Right ventricle myocardium inferior (tissue), 1 donor: ENCODE measurements at regions not wholly inside any gene's neighbourhood (a gene's known extent, or its start where the extent isn't known, plus 50 kb on each side); places are given as distances from the start of the nearest gene placed in this dataset.
"Not testable (repeated sequence)": the region's sequence is repeated elsewhere in the genome, so short reads cannot be mapped to it uniquely, and the experiment has no call there.

ENCODE experiments used
- ATAC-seq: fragments of 200-7000 bp; cut with Tn5 transposase; one replicate; pipeline ENCODE4 v1.9.1; 2020; ENCODE audit warnings: mild to moderate bottlenecking, moderate library complexity
- DNase-seq: peaks from one replicate; pipeline ENCODE4 v3.0.0; 2021; ENCODE audit errors: missing footprints
- intact Hi-C: fragments of 100-400 bp; cut with DNase I; formaldehyde crosslinking; loops from one replicate; pipeline ENCODE4 v1.11.0; 2022
- donor health status: DM: no; HTN: yes; CAD: no; lungs with severe emphysema.

GRCh38 chr2:36173760-36174404 is 181.7 kb upstream of the CRIM1 start:
- intact Hi-C loops, result no loop called here
- no peak for ATAC-seq
- no peak for DNase-seq

GRCh38 chr2:36172824-36173223 is 182.8 kb upstream of the CRIM1 start:
- no peak for ATAC-seq
- DNase-seq, result no peak
- intact Hi-C loops, result no loop called here

GRCh38 chr2:36170805-36171204 is 184.8 kb upstream of the CRIM1 start:
- intact Hi-C loops, result no loop called here
- DNase-seq (no peak), ATAC-seq (no peak)

DNA sequence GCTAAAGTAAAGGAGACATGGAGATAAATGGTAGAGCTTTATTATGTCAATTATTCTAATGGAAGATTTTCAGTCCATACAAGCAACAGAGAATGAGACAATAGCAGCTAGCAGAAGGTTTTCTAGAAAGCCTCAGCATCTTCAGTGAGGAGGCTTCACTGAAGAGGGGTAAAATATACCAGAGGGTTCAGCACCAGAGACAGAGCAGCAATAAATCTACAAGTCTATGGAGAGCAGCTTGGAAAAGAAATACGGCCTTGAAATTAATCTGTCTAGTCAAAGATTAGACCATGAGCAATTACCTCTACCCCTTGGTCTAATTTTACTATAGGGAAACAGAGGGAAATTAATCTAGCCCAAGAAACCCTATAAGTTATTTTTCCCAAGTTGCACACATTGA is 185.7 kb upstream of the CRIM1 start:
- no peak for ATAC-seq
- intact Hi-C loops, result no loop called here

GRCh38 chr2:36168115-36168514 is 187.5 kb upstream of the CRIM1 start:
- no peak for DNase-seq
- intact Hi-C loops, result no loop called here
- no peak for ATAC-seq

More for the DNA sequence above, 185.7 kb upstream of the CRIM1 start:
- no peak for DNase-seq

GRCh38 chr2:36165132-36165531 is 190.4 kb upstream of the CRIM1 start:
- no peak for DNase-seq
- ATAC-seq, result no peak
- intact Hi-C loops, result no loop called here

GRCh38 chr2:36163520-36164254 is 191.9 kb upstream of the CRIM1 start:
- ATAC-seq, result no peak
- intact Hi-C loops, result no loop called here
- DNase-seq, result no peak

DNA sequence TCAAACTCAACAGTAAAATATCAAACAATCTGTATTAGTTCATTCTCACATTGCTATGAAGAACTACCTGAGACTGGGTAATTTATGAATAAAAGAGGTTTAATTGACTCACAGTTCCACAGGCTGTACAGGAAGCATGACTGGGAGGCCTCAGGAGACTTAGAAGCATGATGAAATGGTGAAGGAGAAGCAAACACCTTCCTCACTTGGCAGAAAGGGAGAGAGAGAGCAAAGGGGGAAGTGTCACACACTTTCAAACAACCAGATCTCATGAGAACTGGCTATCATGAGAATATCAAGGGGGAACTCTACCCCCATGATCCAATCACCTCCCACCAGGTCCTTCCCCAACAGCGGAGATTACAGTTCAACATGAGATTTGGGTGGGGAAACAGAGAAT is 198.5 kb upstream of the CRIM1 start:
- intact Hi-C loops, result not testable (repeated sequence)

DNA sequence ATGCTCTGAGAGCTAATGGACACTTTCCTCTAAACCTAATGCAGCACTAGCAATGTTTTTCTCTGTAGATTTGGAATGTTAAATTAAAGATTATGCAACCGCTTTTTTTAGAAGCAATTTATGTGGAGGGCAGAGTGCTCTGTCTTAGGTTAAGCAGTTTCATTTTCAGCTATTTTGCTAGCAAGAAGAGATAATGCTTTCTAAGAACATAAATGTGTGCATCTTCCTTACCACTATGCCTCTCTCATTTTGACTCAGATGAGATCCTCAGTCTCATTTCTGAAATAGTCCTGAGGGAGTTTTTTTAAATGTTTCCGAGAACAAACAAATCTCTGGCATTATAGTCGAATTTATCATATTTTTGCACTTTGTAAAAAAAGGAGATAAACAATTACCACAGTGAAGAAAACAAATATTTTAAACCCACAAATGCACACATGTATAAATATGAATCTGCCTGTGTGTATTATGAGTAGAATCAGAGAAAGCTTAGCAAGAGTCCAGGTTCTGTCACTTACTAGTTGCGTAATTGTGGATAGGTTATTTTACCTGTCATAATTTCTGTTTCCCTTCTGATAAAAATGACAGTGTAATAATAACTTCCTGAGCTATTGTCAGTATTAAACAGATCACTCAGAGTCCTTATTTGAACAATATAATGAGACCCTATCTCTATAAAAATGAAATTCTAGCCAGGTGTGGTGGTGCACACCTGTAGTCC is 207.7 kb upstream of the CRIM1 start:
- intact Hi-C loops, result no loop called here
- ATAC-seq (no peak), DNase-seq (no peak)

More for the DNA sequence above, 198.5 kb upstream of the CRIM1 start:
- ATAC-seq, DNase-seq: not testable (repeated sequence)

DNA sequence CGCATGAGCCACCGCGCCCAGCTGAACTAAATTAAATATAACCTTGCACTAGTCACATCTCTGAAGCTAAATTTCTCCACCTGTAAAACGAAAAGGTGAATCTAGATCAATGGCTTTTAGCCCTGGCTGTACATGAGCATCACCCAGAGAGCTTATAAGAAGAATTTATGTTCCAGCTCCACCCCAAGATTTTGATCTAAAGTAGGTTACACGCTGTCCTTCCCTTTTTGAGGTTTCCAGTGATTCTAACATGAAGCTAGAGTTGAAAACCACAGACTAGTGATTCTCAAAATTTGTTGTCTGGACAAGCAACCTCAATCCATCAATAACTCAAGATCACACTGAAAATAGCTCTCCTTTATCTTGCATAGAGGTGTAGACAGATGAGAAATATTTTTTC is 208.8 kb upstream of the CRIM1 start:
- intact Hi-C loops, result no loop called here
- no peak for ATAC-seq
- DNase-seq, result no peak

DNA sequence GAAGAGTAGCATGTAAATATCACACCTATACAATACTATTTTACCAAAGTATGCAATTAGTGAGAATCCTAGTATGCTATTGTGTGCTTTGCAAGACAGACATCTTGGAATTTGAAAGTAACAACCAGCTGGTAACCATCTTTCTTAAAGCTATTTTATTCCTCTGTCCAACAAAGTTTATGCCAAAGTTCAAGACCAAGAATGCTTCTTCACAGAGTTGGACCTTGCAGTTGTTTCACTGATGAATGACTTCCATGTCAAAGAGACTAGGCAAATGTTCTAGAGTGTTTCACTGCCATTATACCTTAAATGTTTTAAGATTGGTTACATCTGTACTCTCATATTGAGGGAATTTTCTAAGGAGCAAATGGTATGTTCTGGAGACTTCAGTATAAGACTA is 215.2 kb upstream of the CRIM1 start:
- ATAC-seq, result no peak

GRCh38 chr2:36137612-36138011 is 218.0 kb upstream of the CRIM1 start:
- intact Hi-C loops, result no loop called here
- ATAC-seq, result no peak
- DNase-seq, result no peak

More for the DNA sequence above, 215.2 kb upstream of the CRIM1 start:
- intact Hi-C loops, result no loop called here
- no peak for DNase-seq

GRCh38 chr2:36134281-36134680 is 221.3 kb upstream of the CRIM1 start:
- intact Hi-C loops, result no loop called here
- DNase-seq, result no peak

GRCh38 chr2:36128359-36128758 is 227.2 kb upstream of the CRIM1 start:
- ATAC-seq, result no peak
- intact Hi-C loops, result no loop called here
- DNase-seq, result no peak

More at GRCh38 chr2:36134281-36134680, 221.3 kb upstream of the CRIM1 start:
- no peak for ATAC-seq

DNA sequence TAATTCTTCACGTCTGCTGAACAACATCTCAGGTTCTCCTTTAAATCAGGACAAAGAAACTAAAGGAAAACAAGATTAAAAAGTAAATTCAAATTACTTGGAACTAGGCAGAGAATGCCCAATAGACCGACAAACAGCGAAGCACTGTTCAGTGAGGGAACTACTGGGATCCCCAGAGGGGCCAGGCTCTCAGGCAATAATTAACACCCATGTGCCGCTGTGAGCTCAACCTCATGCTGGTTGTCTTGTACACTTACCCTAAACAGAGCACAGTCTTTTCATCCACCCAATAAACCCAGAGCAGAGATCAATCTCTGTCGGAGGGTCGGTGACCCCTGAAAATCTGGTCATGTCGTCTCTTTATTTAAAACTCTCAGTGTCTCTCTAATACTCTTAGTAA is 229.9 kb upstream of the CRIM1 start:
- no peak for ATAC-seq
- intact Hi-C loops, result no loop called here
- DNase-seq, result no peak

DNA sequence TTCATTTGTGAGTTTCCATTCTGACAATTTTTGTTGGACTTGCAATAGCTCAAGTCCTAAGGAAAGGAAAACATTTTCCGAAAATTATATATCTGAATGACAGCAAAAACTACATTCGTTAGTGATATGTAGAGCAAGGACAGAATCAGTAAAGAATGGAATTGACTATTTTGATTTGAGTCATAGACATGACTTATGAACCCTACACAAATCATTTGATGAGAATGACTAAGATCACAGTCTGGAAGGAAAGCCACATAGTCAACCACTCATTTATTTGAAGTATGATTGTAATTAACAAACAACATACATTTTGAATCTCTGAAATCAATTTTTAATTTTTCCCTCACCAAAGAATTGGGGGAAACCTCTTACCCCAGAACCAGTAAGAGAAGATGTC is 231.6 kb upstream of the CRIM1 start:
- intact Hi-C loops, result no loop called here
- ATAC-seq (no peak), DNase-seq (no peak)

DNA sequence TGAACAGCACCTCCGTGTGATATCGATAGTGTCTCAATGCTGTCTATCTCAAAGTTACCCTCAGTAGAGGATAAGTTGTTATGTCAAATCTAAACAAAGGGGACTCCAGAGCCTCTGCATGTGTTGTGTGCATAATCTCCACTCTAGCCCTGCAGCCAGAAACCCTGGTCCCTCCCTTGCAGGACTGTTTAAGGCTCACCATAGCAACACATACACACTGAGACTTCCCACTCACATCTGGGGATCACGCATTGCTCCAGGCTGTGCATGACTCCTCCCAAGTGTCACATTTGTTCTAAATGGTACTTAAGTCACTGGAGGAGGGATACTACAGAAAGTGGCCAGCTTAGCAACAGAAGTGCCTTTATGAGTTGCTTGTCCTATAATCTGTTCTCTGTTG is 258.6 kb upstream of the CRIM1 start:
- intact Hi-C loops, result no loop called here
- DNase-seq, result no peak

DNA sequence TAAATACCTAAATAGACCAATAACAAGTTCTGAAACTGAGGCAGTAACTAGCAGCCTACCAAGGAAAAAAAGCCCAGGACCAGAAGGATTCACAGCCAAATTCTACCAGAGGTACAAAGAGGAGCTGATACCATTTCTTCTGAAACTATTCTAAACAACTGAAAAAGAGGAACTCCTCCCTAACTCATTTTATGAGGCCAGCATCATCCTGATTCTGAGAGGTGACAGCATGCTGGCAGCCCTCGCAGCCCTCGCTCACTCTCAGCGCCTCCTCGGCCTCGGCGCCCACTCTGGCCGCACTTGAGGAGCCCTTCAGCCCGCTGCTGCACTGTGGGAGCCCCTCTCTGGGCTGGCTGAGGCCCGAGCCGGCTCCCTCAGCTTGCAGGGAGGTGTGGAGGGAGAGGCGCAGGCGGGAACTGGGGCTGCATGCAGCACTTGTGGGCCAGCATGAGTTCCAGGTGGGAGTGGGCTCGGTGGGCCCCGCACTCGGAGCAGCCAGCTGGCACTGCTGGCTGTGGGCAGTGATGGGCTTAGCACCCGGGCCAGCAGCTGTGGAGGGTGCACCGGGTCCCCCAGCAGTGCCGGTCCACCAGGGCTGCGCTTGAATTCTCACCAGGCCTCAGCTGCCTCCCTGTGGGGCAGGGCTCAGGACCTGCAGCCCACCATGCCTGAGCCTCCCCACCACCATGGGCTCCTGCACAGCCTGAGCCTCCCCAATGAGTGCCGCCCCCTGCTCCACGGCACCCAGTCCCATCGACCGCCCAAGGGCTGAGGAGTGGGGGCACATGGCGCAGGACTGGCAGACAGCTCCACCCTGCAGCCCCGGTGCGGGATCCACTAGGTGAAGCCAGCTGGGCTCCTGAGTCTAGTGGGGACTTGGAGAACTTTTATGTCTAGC is 263.5 kb upstream of the CRIM1 start:
- DNase-seq, ATAC-seq, intact Hi-C loops: not testable (repeated sequence)

More for the DNA sequence above, 258.6 kb upstream of the CRIM1 start:
- ATAC-seq, result no peak
